ENCODE measurements at regions not wholly inside any gene's neighbourhood (a gene's known extent, or its start where the extent isn't known, plus 50 kb on each side); places are given as distances from the start of the nearest gene placed in this dataset.

DNA sequence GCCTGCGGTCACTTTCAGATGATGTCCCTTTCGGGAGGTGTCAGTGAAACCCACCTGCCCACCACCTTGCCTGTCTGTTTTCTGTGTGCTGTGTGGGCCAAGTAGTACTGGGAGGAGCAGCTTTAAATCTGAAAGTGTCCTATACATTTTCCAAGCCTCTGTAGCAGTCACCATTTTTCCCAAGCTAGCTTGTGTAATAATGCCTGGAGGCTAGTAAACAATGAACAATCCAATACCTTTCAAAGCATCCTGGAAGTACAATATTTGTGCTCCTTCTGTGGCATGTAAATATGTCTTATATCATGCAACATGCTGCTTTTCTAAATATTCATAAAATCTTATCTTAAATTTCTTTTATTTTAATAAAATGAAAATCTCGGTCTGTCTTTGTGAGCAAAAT, 111.6 kb upstream of the C1GALT1C1 start:
- H3K27me3 ChIP-seq, result no peaks in the 10 kb centered on the region

DNA sequence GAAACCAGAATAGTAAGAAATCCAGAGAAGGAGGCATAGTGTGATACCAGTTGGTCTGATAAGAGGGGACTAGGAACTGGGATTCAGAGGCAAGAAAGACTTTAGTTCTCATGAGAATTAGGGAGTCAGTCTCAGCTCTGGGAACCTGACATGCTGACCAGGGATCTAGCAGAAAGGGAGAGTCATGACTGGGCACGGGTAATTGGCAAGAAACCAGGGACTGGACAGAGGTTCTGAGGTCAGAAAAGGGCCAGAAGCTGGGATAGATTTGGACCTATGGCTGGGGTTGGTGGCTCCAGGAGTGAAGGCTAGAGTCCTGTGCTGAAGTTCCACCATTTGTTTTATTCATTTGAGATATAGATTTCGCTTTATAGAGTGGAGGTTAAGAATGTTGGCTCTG, 110.2 kb upstream of the C1GALT1C1 start:
- TF ChIP-seq, protein P1, sequence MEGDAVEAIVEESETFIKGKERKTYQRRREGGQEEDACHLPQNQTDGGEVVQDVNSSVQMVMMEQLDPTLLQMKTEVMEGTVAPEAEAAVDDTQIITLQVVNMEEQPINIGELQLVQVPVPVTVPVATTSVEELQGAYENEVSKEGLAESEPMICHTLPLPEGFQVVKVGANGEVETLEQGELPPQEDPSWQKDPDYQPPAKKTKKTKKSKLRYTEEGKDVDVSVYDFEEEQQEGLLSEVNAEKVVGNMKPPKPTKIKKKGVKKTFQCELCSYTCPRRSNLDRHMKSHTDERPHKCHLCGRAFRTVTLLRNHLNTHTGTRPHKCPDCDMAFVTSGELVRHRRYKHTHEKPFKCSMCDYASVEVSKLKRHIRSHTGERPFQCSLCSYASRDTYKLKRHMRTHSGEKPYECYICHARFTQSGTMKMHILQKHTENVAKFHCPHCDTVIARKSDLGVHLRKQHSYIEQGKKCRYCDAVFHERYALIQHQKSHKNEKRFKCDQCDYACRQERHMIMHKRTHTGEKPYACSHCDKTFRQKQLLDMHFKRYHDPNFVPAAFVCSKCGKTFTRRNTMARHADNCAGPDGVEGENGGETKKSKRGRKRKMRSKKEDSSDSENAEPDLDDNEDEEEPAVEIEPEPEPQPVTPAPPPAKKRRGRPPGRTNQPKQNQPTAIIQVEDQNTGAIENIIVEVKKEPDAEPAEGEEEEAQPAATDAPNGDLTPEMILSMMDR (IDR thresholded peaks at IDR 0.05), result no peak
- 69 to 80% methylated on average over 2 of the region's 2 CpGs for WGBS, 2 donors
- no peak for DNase-seq

More for the DNA sequence above, 111.6 kb upstream of the C1GALT1C1 start:
- intact Hi-C loops (cut with DNase I), result no loop called here
- Histone ChIP-seq H3K9me3 (no peaks in the 10 kb centered on the region), H3K27ac (no peak overlapping the region), H3K36me3 (no peaks in the 10 kb centered on the region), H3K4me1 (no peaks in the 10 kb centered on the region), H3K4me3 (no peak overlapping the region)
- no peak for ATAC-seq
- DNase-seq, result no peak
- TF ChIP-seq, protein P1 (IDR thresholded peaks at IDR 0.05), result no peak
- 95 to 98% methylated on average over 3 of the region's 3 CpGs for WGBS, 2 donors

DNA sequence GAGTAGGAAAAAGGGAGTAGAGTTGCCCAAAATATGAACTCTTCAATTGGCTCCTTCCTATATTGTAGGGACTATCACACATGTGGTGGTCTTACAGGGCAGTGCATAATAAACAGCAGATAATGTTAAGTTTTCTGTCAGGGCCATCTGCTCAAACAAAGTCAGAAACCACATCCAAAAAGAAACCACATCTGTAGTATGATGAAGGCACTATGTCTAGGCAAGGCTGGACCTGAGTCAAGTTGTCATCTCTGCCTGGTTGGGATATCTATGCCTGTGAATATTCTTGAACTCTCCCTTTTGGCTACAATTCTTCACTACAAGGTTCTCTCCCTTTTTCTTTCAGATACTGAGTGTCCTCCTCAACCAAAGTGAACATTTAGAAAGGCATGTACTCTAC, 109.4 kb upstream of the C1GALT1C1 start:
- Histone ChIP-seq H3K4me3 (no peak overlapping the region), H3K36me3 (no peaks in the 10 kb centered on the region), H3K4me1 (no peaks in the 10 kb centered on the region), H3K9me3 (no peaks in the 10 kb centered on the region), H3K27me3 (no peaks in the 10 kb centered on the region), H3K27ac (no peak overlapping the region)
- ATAC-seq (no peak), DNase-seq (no peak)
- TF ChIP-seq, protein P1 (IDR thresholded peaks at IDR 0.05), result no peak
- intact Hi-C loops (cut with DNase I), result no loop called here

More for the DNA sequence above, 110.2 kb upstream of the C1GALT1C1 start:
- Histone ChIP-seq H3K27ac (no peak overlapping the region), H3K4me3 (no peak overlapping the region), H3K9me3 (no peaks in the 10 kb centered on the region), H3K36me3 (no peaks in the 10 kb centered on the region), H3K27me3 (no peaks in the 10 kb centered on the region), H3K4me1 (no peaks in the 10 kb centered on the region)
- intact Hi-C loops (cut with DNase I), result no loop called here
- ATAC-seq, result no peak

DNA sequence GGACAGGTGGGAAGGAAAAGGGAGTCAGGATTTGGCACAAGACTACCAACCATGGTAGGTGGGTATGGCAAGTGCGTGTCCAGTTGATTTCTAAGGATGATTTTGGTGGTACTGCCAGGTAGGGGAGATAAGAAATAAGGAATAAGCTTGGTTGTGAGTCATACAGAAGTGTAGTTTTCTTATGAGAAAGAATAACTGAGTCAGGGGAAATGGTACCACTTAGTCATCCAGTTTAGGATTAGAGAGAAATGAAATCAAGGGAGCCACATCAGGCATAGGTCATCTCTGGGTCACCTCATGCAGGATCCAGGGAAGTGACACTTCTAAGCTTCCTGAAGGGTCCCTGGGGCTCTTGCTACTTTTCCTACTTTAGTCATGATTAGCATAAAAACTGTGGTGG, 107.1 kb upstream of the C1GALT1C1 start:
- TF ChIP-seq, protein P1 (IDR thresholded peaks at IDR 0.05), result no peak
- no peak for DNase-seq
- WGBS, 2 donors, result 94 to 100% methylated on average over 1 of the region's 1 CpG

DNA sequence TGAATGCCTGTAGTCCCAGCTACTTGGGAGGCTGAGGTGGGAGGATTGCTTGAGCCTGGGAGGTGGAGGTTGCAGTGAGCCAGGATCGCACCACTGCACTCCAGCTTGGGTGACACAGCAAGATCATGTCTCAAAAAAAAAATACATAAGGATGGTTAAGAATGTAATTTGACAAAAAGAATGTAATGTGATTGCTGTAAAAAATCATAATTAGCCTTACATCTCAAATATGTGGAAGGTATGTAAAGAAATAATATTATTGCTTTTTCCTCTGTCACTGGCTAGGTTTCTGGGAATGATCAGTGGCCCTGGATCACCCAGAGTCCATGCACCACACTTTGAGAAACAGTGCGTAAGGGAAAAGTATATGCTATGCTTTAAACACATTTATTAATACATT, 106.1 kb upstream of the C1GALT1C1 start:
- Histone ChIP-seq H3K36me3 (no peaks in the 10 kb centered on the region), H3K27ac (no peak overlapping the region), H3K27me3 (no peaks in the 10 kb centered on the region), H3K9me3 (no peaks in the 10 kb centered on the region), H3K4me1 (no peaks in the 10 kb centered on the region), H3K4me3 (no peak overlapping the region)
- intact Hi-C loops (cut with DNase I), result no loop called here
- ATAC-seq (no peak), DNase-seq (no peak)
- WGBS, 2 donors, result 96 to 98% methylated on average over 2 of the region's 2 CpGs
- TF ChIP-seq, protein P1 (IDR thresholded peaks at IDR 0.05), result no peak

More for the DNA sequence above, 107.1 kb upstream of the C1GALT1C1 start:
- H3K9me3 ChIP-seq, result no peaks in the 10 kb centered on the region
- intact Hi-C loops (cut with DNase I), result no loop called here
- H3K27ac ChIP-seq, result no peak overlapping the region
- no peaks in the 10 kb centered on the region for H3K27me3 ChIP-seq
- H3K36me3 ChIP-seq, result no peaks in the 10 kb centered on the region
- H3K4me1 ChIP-seq, result no peaks in the 10 kb centered on the region
- no peak overlapping the region for H3K4me3 ChIP-seq
- ATAC-seq, result no peak
